HG02759 (cell line): ENCODE measurements at regions not wholly inside any gene's neighbourhood (a gene's known extent, or its start where the extent isn't known, plus 50 kb on each side); places are given as distances from the start of the nearest gene placed in this dataset.

Source experiments
- ATAC-seq: cut with Tn5 transposase; IDR thresholded peaks from one replicate; pipeline ENCODE4 v1.9.1; 2021; ENCODE audit warnings: mild to moderate bottlenecking, moderate library complexity; ENCODE audit not compliant: unreplicated experiment

GRCh38 chr4:117428536-117428935 is 343.2 kb upstream of the TRAM1L1 start:
- ATAC-seq: no peak

GRCh38 chr4:117429061-117429460 is 343.7 kb upstream of the TRAM1L1 start:
- no peak for ATAC-seq

GRCh38 chr4:117429506-117429905 is 344.1 kb upstream of the TRAM1L1 start:
- ATAC-seq: no peak

- no peak for ATAC-seq
These were observed 349.0 kb upstream of the TRAM1L1 start for GRCh38 chr4:117434424-117434823.

GRCh38 chr4:117447925-117448324 is 362.5 kb upstream of the TRAM1L1 start:
- peak; percentile 73 for ATAC-seq

GRCh38 chr4:117455088-117455487 is 369.7 kb upstream of the TRAM1L1 start:
- no peak for ATAC-seq

- ATAC-seq: no peak
These were observed 381.0 kb upstream of the TRAM1L1 start for GRCh38 chr4:117466388-117466787.

- no peak for ATAC-seq
These were observed 382.0 kb upstream of the TRAM1L1 start for GRCh38 chr4:117467404-117467803.

GRCh38 chr4:117474987-117475386 is 389.6 kb upstream of the TRAM1L1 start:
- no peak for ATAC-seq

GRCh38 chr4:117477925-117478324 is 392.5 kb upstream of the TRAM1L1 start:
- no peak for ATAC-seq

GRCh38 chr4:117478702-117479101 is 393.3 kb upstream of the TRAM1L1 start:
- ATAC-seq: no peak

GRCh38 chr4:117479673-117480072 is 394.3 kb upstream of the TRAM1L1 start:
- ATAC-seq: no peak

GRCh38 chr4:117481742-117482141 is 396.4 kb upstream of the TRAM1L1 start:
- no peak for ATAC-seq

- ATAC-seq: no peak
These were observed 403.3 kb upstream of the TRAM1L1 start for GRCh38 chr4:117488692-117489091.

- ATAC-seq: no peak
These were observed 403.7 kb upstream of the TRAM1L1 start for GRCh38 chr4:117489107-117489506.

- no peak for ATAC-seq
These were observed 406.1 kb upstream of the TRAM1L1 start for GRCh38 chr4:117491516-117491915.

GRCh38 chr4:117495802-117496201 is 410.4 kb upstream of the TRAM1L1 start:
- no peak for ATAC-seq

- ATAC-seq: no peak
These were observed 427.0 kb upstream of the TRAM1L1 start for GRCh38 chr4:117512414-117512813.

- no peak for ATAC-seq
These were observed 429.2 kb upstream of the TRAM1L1 start for GRCh38 chr4:117514391-117515175.

GRCh38 chr4:117515921-117516320 is 430.5 kb upstream of the TRAM1L1 start:
- no peak for ATAC-seq

GRCh38 chr4:117527601-117528000 is 442.2 kb upstream of the TRAM1L1 start:
- no peak for ATAC-seq

- ATAC-seq: no peak
These were observed 444.0 kb upstream of the TRAM1L1 start for GRCh38 chr4:117529401-117529800.

GRCh38 chr4:117533501-117533900 is 448.1 kb upstream of the TRAM1L1 start:
- ATAC-seq: no peak
